Spleen (tissue), 7 donors: ENCODE measurements at regions not wholly inside any gene's neighbourhood (a gene's known extent, or its start where the extent isn't known, plus 50 kb on each side); places are given as distances from the start of the nearest gene placed in this dataset.

Experiments
- POLR2AphosphoS5 ChIP-seq, 3 donors: sonication (generic); formaldehyde crosslinking; IDR thresholded peaks; one replicate each; pipeline ENCODE4 v1.5.1; 2017; ENCODE audit warnings: antibody characterized with exemption in 3 of 3
- TF ChIP-seq, protein P1 (sequence below), 11 experiments: fragments of 200-600 bp in 7 of 11; fragments of 450-650 bp in 4 of 11; sonication (generic) in 4 of 11; IDR thresholded peaks in 8 of 11; conservative IDR thresholded peaks in 3 of 11; 1 replicate in 7 of 11; 2 replicates in 4 of 11; pipeline versions ENCODE4 v1.4.0 to v1.8.0; 2016 to 2021; ENCODE audit warnings: antibody characterized with exemption in 11 of 11, inconsistent platforms in 4 of 11, mild to moderate bottlenecking in 1 of 11
- donor health status: DM: no; HTN: no; CAD: no; lungs with moderate emphysema.
- donor health status: DM: no; HTN: no; CAD: no.
- donor health status: DM: no; HTN: no; CAD: no.

DNA sequence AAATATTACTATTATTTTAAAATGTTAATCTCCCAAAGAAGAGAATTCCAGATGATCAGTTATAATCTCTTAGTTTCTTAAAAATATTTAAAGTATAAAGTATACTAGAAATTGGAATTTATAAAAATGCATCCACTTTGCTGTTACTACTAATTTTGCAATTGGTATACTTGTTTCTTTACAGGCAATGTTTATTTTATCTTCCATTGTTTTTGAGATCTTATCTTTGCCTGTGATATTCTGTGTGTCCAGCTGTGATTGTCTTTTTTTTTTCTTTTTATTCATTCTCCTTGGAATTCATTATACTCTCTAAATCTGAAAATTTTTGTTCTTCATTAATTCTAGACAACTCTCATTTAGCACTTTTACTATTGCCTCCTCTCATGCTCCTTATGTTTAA lies 652.6 kb downstream of the TNS3 start:
- TF ChIP-seq, protein P1, sequence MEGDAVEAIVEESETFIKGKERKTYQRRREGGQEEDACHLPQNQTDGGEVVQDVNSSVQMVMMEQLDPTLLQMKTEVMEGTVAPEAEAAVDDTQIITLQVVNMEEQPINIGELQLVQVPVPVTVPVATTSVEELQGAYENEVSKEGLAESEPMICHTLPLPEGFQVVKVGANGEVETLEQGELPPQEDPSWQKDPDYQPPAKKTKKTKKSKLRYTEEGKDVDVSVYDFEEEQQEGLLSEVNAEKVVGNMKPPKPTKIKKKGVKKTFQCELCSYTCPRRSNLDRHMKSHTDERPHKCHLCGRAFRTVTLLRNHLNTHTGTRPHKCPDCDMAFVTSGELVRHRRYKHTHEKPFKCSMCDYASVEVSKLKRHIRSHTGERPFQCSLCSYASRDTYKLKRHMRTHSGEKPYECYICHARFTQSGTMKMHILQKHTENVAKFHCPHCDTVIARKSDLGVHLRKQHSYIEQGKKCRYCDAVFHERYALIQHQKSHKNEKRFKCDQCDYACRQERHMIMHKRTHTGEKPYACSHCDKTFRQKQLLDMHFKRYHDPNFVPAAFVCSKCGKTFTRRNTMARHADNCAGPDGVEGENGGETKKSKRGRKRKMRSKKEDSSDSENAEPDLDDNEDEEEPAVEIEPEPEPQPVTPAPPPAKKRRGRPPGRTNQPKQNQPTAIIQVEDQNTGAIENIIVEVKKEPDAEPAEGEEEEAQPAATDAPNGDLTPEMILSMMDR (IDR thresholded peaks at IDR 0.05 in 8 of 11, conservative IDR thresholded peaks at IDR 0.05 in 3 of 11), result no peak
- no peak for TF ChIP-seq POLR2AphosphoS5 (IDR thresholded peaks at IDR 0.05)
